ENCODE measurements at regions not wholly inside any gene's neighbourhood (a gene's known extent, or its start where the extent isn't known, plus 50 kb on each side); places are given as distances from the start of the nearest gene placed in this dataset.

- no peak for TF ChIP-seq POLR2A (IDR thresholded peaks at IDR 0.05)
- TF ChIP-seq, protein P1, sequence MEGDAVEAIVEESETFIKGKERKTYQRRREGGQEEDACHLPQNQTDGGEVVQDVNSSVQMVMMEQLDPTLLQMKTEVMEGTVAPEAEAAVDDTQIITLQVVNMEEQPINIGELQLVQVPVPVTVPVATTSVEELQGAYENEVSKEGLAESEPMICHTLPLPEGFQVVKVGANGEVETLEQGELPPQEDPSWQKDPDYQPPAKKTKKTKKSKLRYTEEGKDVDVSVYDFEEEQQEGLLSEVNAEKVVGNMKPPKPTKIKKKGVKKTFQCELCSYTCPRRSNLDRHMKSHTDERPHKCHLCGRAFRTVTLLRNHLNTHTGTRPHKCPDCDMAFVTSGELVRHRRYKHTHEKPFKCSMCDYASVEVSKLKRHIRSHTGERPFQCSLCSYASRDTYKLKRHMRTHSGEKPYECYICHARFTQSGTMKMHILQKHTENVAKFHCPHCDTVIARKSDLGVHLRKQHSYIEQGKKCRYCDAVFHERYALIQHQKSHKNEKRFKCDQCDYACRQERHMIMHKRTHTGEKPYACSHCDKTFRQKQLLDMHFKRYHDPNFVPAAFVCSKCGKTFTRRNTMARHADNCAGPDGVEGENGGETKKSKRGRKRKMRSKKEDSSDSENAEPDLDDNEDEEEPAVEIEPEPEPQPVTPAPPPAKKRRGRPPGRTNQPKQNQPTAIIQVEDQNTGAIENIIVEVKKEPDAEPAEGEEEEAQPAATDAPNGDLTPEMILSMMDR (IDR thresholded peaks at IDR 0.05): no peak
These were observed 185.9 kb upstream of the CCDC150 start for GRCh38 chr2:196453613-196454047.

All from lower leg skin (tissue), 3 donors.